OCI-LY3 (cell line): ENCODE measurements at regions not wholly inside any gene's neighbourhood (a gene's known extent, or its start where the extent isn't known, plus 50 kb on each side); places are given as distances from the start of the nearest gene placed in this dataset.

Source experiments
- H2AFZ ChIP-seq: fragments of 200-600, 300-600 bp; shearing (Covaris generic); 2 replicates; pipeline ENCODE4 v1.6.0; 2014; ENCODE audit warnings: antibody characterized with exemption, low read depth, low read length
- H3K27ac ChIP-seq: fragments of 200-600, 300-600 bp; sonication (generic); 2 replicates; pipeline ENCODE4 v1.5.1; 2014; ENCODE audit warnings: mild to moderate bottlenecking, low read length, moderate library complexity, mixed read lengths
- H3K27me3 ChIP-seq: fragments of 200-600, 300-600 bp; sonication (generic); 2 replicates; pipeline ENCODE4 v1.6.1; 2014; ENCODE audit warnings: low read depth, low read length, mixed read lengths
- H3K36me3 ChIP-seq: fragments of 200-600, 300-600 bp; sonication (generic); replicated peaks from 2 replicates; pipeline ENCODE3; 2014; ENCODE audit warnings: low read depth, low read length, mixed read lengths
- H3K4me1 ChIP-seq: fragments of 300-600, 200-600 bp; sonication (generic); 2 replicates; pipeline ENCODE4 v1.6.1; 2014; ENCODE audit warnings: low read length, mixed read lengths
- H3K4me2 ChIP-seq: fragments of 200-600, 300-600 bp; sonication (generic); 2 replicates; pipeline ENCODE4 v1.6.1; 2014; ENCODE audit warnings: low read length, mixed read lengths
- H3K4me3 ChIP-seq: fragments of 300-600, 200-600 bp; sonication (generic); 2 replicates; pipeline ENCODE4 v1.5.1; 2014; ENCODE audit warnings: antibody characterized with exemption, mild to moderate bottlenecking, low read length, moderate library complexity
- H3K79me2 ChIP-seq: fragments of 300-600, 200-600 bp; shearing (Covaris generic); 2 replicates; pipeline ENCODE4 v1.6.1; 2014; ENCODE audit warnings: mild to moderate bottlenecking, low read length, mixed read lengths
- H3K9ac ChIP-seq: fragments of 300-600, 200-600 bp; shearing (Covaris generic); 2 replicates; pipeline ENCODE4 v1.6.0; 2014; ENCODE audit warnings: mild to moderate bottlenecking, low read length, moderate library complexity
- H3K9me3 ChIP-seq: fragments of 200-600, 300-600 bp; shearing (Covaris generic); 2 replicates; pipeline ENCODE4 v1.6.1; 2014; ENCODE audit warnings: low read length, mixed read lengths; ENCODE audit not compliant: insufficient read depth
- H4K20me1 ChIP-seq: fragments of 200-600, 300-600 bp; sonication (generic); 2 replicates; pipeline ENCODE4 v1.6.1; 2016; ENCODE audit warnings: low read length, mixed read lengths; ENCODE audit not compliant: insufficient read depth
- EZH2phosphoT487 ChIP-seq: fragments of 200-600 bp; shearing (Covaris generic); IDR thresholded peaks from 2 replicates; pipeline ENCODE4 v1.6.1; 2018; ENCODE audit warnings: antibody characterized with exemption, mixed run types, low read depth
- TF ChIP-seq, protein P1 (sequence below): fragments of 200-600, 300-600 bp; sonication (generic); IDR thresholded peaks from 2 replicates; pipeline ENCODE4 v1.5.1; 2014; ENCODE audit warnings: antibody characterized with exemption, low read length, low read depth

GRCh38 chr10:29158066-29158465 lies 130.8 kb upstream of the LYZL1 start:
- Histone ChIP-seq H3K9ac (no peak overlapping the region), H3K36me3 (no peaks in the 10 kb centered on the region), H3K4me3 (no peak overlapping the region), H3K9me3 (no peaks in the 10 kb centered on the region), H4K20me1 (no peaks in the 10 kb centered on the region), H3K79me2 (no peaks in the 10 kb centered on the region), H3K27ac (no peak overlapping the region), H3K4me2 (no peak overlapping the region), H3K4me1 (no peaks in the 10 kb centered on the region), H3K27me3 (no peaks in the 10 kb centered on the region), H2AFZ (no peak overlapping the region)
- TF ChIP-seq, protein P1, sequence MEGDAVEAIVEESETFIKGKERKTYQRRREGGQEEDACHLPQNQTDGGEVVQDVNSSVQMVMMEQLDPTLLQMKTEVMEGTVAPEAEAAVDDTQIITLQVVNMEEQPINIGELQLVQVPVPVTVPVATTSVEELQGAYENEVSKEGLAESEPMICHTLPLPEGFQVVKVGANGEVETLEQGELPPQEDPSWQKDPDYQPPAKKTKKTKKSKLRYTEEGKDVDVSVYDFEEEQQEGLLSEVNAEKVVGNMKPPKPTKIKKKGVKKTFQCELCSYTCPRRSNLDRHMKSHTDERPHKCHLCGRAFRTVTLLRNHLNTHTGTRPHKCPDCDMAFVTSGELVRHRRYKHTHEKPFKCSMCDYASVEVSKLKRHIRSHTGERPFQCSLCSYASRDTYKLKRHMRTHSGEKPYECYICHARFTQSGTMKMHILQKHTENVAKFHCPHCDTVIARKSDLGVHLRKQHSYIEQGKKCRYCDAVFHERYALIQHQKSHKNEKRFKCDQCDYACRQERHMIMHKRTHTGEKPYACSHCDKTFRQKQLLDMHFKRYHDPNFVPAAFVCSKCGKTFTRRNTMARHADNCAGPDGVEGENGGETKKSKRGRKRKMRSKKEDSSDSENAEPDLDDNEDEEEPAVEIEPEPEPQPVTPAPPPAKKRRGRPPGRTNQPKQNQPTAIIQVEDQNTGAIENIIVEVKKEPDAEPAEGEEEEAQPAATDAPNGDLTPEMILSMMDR, result no peak
- no peak for TF ChIP-seq EZH2phosphoT487

- H3K9me3 ChIP-seq, result no peaks in the 10 kb centered on the region
- H3K4me3 ChIP-seq, result no peak overlapping the region
- no peaks in the 10 kb centered on the region for H4K20me1 ChIP-seq
- no peaks in the 10 kb centered on the region for H3K36me3 ChIP-seq
- H3K27ac ChIP-seq, result no peak overlapping the region
- no peak for TF ChIP-seq EZH2phosphoT487
- TF ChIP-seq, protein P1, result no peak
- no peaks in the 10 kb centered on the region for H3K27me3 ChIP-seq
- H3K4me1 ChIP-seq, result no peaks in the 10 kb centered on the region
- H2AFZ ChIP-seq, result no peak overlapping the region
- H3K9ac ChIP-seq, result no peak overlapping the region
- no peak overlapping the region for H3K4me2 ChIP-seq
- H3K79me2 ChIP-seq, result no peaks in the 10 kb centered on the region
Observed at GRCh38 chr10:29160150-29160617, 128.7 kb upstream of the LYZL1 start.

- H3K27me3 ChIP-seq, result no peaks in the 10 kb centered on the region
- H3K36me3 ChIP-seq, result no peaks in the 10 kb centered on the region
- no peak overlapping the region for H2AFZ ChIP-seq
- no peaks in the 10 kb centered on the region for H3K79me2 ChIP-seq
- H3K9ac ChIP-seq, result no peak overlapping the region
- no peaks in the 10 kb centered on the region for H3K4me1 ChIP-seq
- H4K20me1 ChIP-seq, result no peaks in the 10 kb centered on the region
- no peak for TF ChIP-seq EZH2phosphoT487
- TF ChIP-seq, protein P1, result no peak
- no peak overlapping the region for H3K4me3 ChIP-seq
- H3K4me2 ChIP-seq, result no peak overlapping the region
- no peaks in the 10 kb centered on the region for H3K9me3 ChIP-seq
- no peak overlapping the region for H3K27ac ChIP-seq
Observed at GRCh38 chr10:29163746-29164145, 125.1 kb upstream of the LYZL1 start.

DNA sequence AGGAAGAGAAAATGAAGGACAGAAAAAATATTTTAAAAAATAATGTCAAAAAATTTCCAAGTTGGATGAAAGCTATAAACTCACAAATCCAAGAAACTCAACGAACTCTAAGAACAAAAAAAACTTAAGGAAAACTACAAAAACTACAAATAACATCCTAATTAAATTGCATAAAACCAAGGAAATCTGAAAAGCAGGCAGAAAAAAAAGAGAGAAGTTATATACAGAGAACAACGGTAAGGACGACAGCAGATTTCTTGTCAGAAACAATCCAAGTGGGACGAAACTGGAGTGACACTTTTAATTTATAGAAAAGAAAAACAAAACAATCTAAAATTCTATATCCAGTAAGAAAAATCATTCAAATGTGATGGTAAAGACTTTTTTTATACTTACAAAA lies 122.2 kb upstream of the LYZL1 start:
- TF ChIP-seq, protein P1, result no peak
- TF ChIP-seq EZH2phosphoT487, result no peak
- no peaks in the 10 kb centered on the region for H3K27me3 ChIP-seq
- H3K36me3 ChIP-seq, result no peaks in the 10 kb centered on the region
- no peak overlapping the region for H3K9ac ChIP-seq
- H2AFZ ChIP-seq, result no peak overlapping the region
- H4K20me1 ChIP-seq, result no peaks in the 10 kb centered on the region
- H3K4me3 ChIP-seq, result no peak overlapping the region
- no peaks in the 10 kb centered on the region for H3K79me2 ChIP-seq
- no peaks in the 10 kb centered on the region for H3K9me3 ChIP-seq
- no peak overlapping the region for H3K4me2 ChIP-seq
- no peak overlapping the region for H3K27ac ChIP-seq
- no peaks in the 10 kb centered on the region for H3K4me1 ChIP-seq
